ENCODE measurements at regions not wholly inside any gene's neighbourhood (a gene's known extent, or its start where the extent isn't known, plus 50 kb on each side); places are given as distances from the start of the nearest gene placed in this dataset.
A peak's percentile ranks its signal among the peaks of the same experiment; 100 is the strongest.
"Not testable (repeated sequence)": the region's sequence is repeated elsewhere in the genome, so short reads cannot be mapped to it uniquely, and the experiment has no call there.

DNA sequence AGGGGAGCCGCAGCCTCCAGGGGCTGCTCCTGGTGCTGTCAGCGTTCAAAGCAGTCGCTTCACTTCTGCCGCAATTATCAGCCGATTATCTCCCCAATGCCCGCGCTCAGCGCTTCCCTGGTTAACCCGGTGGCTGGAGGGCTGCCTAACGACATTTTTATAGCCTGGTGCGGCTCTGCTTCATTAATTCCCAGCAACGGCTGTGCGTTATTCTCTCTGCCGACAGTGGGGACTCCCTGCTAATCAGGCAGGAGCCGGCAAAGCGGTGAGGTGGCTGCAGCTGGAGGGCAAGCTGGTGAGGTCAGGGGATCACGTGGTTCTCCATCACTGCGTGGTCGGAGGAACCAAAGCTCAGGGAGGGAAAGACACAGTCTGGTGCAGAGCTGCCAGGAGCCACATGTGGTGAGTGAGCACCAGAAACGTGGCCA is 62.9 kb downstream of the GLRX5 start:
- peak in 1 of 2 donors; percentile 49 for DNase-seq (ENCODE audit: low spot score in 2 of 2)
- no peak for FAIRE-seq

- FAIRE-seq, result no peak
Observed at GRCh38 chr14:95601650-95602049, 66.8 kb downstream of the GLRX5 start.

DNA sequence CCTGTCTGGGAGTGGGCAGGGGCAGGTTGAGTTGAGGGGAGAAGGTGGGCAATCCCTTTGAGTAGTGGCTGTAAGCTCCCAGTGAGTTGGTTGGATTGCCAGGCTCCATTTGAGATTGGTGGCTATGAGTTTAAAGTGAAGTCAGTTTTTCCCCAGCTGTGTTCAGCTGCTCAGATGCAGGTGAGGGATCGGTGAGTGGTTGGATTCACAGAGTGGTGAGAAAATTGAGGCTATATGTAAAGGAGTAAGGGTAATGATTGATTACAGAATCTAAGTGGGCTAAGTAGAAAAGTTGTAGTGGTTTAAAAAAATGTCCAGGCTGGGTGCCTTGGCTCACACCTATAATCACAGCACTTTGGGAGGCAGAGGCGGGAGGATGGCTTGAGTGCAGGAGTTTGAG is 68.6 kb downstream of the GLRX5 start:
- DNase-seq (ENCODE audit: low spot score in 2 of 2), result no peak
- no peak for FAIRE-seq

More at GRCh38 chr14:95601650-95602049, 66.8 kb downstream of the GLRX5 start:
- DNase-seq (ENCODE audit: low spot score in 2 of 2), result no peak

DNA sequence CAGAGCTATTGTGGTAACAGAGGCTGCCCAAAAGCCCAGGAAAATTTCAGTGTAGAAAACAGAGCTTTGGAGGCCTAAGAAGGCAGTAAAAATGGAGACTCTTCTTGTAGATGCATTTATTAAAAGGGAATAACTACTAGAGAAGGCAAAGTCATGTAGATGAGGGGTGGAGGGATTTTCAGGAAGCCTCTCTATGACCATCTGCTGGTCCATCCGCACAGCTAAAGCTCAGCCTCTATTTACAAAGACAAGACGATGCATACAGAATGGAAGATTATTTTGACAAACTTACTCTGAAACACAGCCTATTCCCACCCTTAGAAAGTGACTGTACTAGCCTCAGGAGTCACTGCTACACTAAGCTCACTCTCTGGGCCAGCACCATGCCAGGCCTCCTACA is 71.4 kb downstream of the GLRX5 start:
- FAIRE-seq (no peak), DNase-seq (ENCODE audit: low spot score in 2 of 2) (no peak)

GRCh38 chr14:95608637-95609235 is 73.9 kb downstream of the GLRX5 start:
- FAIRE-seq, result no peak
- DNase-seq (ENCODE audit: low spot score in 2 of 2), result no peak

DNA sequence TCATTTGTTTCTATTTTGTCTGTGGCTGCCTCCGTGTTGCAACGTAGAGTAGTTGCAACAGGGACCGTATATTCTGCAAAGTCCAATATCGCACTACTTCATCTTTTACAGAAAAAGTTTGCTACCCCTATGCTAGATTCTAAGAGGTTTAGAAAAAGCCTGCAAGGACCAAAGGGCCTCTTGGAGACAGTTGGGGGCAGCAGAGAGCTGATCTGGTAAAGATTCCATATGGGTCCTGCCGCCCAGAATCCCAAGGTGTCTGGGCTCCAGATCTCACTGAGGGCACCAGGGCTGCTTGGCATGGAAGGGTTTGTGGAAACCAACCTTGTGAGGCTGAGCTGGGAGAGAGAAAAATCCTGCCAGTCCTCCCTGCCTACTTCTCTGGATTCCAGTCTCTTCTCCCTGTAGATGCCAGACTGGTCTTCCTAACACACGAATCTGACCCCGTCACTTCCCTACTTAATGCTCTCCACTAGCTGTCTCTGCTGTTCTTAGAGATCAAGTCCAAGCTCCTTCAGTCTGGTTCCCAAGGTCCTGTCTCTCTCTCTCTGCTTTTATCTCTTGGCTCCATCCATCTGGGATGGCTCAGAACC is 74.6 kb downstream of the GLRX5 start:
- no peak for FAIRE-seq

GRCh38 chr14:95611293-95611880 is 74.8 kb upstream of the TCL1B start:
- DNase-seq (ENCODE audit: low spot score in 2 of 2), result no peak
- FAIRE-seq, result no peak

More for the DNA sequence above, 74.6 kb downstream of the GLRX5 start:
- no peak for DNase-seq (ENCODE audit: low spot score in 2 of 2)

- DNase-seq (ENCODE audit: low spot score in 2 of 2), result no peak
- no peak for FAIRE-seq
Observed at GRCh38 chr14:95614349-95614748, 71.9 kb upstream of the TCL1B start.

DNA sequence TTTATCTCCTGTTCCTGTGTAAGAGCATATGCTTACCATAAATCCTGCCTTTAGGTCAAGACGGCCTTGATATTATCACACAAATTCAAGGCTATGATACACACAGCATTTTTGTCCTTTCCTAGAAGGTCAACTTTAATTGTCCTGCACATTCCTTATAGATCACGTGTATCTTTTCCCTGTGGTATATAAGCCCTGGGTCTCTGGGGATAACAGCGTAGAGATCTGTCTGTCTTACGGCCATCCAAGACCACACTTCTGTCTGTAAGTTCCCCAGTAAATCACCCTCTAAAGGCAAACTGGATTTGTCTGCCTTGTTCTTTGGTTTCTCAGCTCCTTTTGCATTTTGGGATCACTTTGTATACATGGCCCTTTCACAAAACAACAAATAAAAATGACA is 69.5 kb upstream of the TCL1B start:
- FAIRE-seq (no peak), DNase-seq (ENCODE audit: low spot score in 2 of 2) (no peak)

DNA sequence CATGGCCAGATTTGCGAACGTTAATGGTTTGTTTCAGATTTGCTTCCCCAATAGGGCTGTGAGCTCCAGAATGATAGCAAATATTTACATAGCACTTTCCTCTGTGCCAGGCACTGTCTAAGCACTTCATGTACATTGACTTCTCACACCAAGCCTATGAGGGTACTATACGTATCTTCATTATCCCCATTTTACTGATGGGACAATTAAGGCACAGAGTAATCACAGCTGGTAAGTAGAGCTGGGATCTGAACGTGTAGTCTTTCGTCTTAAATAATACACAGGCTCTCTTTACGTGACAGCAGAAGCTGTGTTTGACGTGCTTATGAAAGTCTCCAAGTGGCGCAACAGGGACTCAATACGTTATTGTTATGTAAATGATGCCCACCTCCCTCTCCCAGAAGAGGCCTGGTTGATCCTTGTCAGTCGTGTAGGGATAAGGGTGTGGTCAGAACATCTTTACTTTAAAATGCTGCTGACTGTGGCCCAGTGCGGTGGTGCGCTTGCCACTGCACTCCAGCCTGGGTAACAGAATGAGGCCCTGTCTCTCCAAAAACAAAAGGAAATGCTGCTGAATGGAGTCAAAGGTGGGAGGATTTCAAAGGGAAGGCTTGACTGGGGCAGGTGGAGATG is 66.3 kb upstream of the TCL1B start:
- FAIRE-seq (no peak), DNase-seq (ENCODE audit: low spot score in 2 of 2) (no peak)

DNA sequence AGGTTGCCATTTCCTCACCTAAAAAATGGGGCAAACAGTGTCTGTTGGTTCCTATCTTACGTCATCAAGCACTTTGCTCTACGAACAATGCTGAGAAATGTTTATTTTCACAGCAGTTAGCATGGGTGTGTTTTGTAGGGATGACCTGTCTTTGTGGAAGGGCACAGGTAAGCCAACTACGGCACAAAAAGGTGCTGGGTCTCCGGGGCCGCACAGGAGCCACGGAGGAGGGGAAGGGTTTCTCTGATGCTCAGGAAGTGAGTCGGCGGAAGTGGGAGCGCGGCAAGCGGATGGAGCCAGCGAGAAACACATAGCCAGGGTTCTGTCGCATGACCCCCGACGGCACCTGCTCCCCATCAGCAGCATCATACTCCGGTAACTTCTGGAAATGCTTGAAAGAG is 65.6 kb upstream of the TCL1B start:
- DNase-seq (ENCODE audit: low spot score in 2 of 2) (no peak), FAIRE-seq (no peak)

- FAIRE-seq, result no peak
- DNase-seq (ENCODE audit: low spot score in 2 of 2), result no peak
Observed at GRCh38 chr14:95623195-95623594, 63.0 kb upstream of the TCL1B start.

GRCh38 chr14:95625710-95626109 is 60.5 kb upstream of the TCL1B start:
- not testable (repeated sequence) for DNase-seq (ENCODE audit: low spot score in 2 of 2); FAIRE-seq

GRCh38 chr14:95635051-95635450 is 51.2 kb upstream of the TCL1B start:
- FAIRE-seq, result no peak
- DNase-seq (ENCODE audit: low spot score in 2 of 2), result no peak
